H1 (cell line): ENCODE measurements at regions not wholly inside any gene's neighbourhood (a gene's known extent, or its start where the extent isn't known, plus 50 kb on each side); places are given as distances from the start of the nearest gene placed in this dataset.

Experiments
- PHF8 ChIP-seq: fragments of 200-600 bp; sonication (generic); conservative IDR thresholded peaks from 2 replicates; pipeline ENCODE4 v1.7.1; 2012; ENCODE audit warnings: low read depth, mild to moderate bottlenecking, inconsistent platforms, low read length, moderate library complexity
- RNF2 ChIP-seq: fragments of 200-900, 300-1000 bp; sonication (generic); IDR thresholded peaks from 2 replicates; pipeline ENCODE4 v1.7.1; 2016; ENCODE audit warnings: borderline replicate concordance, low read depth, mild to moderate bottlenecking, antibody characterized with exemption, low read length; ENCODE audit not compliant: poor library complexity, severe bottlenecking; ENCODE audit errors: missing control alignments
- SRF ChIP-seq: IDR thresholded peaks from 2 replicates; pipeline ENCODE4 v1.6.1; 2011; ENCODE audit warnings: mild to moderate bottlenecking, low read depth, low read length, moderate library complexity
- TF ChIP-seq, protein P1 (sequence below): IDR thresholded peaks from 2 replicates; pipeline ENCODE4 v1.6.1; 2012; ENCODE audit warnings: inconsistent platforms
- TF ChIP-seq, protein P2 (sequence below): IDR thresholded peaks from 2 replicates; pipeline ENCODE4 v1.6.1; 2011; ENCODE audit warnings: low read length, improper control_type of control experiment

DNA sequence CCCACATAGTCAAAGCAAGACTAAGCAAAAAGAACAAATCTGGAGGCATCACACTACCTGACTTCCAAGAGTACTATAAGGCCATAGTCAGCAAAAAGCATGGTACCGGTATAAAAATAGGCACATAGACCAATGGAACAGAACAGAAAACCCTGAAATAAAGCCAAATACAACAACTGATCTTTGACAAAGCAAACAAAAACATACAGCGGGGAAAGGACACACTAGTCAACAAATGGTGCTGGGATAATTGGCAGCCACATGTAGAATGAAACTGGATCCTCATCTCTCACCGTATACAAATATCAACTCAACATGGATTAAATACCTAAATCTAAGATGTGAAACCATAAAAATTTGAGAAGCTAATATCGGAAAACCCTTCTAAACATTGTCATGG is 819.3 kb upstream of the FRG1 start (continued):
- TF ChIP-seq RNF2, result no peak
- no peak for TF ChIP-seq PHF8
- TF ChIP-seq, protein P1, sequence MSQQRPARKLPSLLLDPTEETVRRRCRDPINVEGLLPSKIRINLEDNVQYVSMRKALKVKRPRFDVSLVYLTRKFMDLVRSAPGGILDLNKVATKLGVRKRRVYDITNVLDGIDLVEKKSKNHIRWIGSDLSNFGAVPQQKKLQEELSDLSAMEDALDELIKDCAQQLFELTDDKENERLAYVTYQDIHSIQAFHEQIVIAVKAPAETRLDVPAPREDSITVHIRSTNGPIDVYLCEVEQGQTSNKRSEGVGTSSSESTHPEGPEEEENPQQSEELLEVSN, result no peak
- TF ChIP-seq SRF, result no peak
- TF ChIP-seq, protein P2, sequence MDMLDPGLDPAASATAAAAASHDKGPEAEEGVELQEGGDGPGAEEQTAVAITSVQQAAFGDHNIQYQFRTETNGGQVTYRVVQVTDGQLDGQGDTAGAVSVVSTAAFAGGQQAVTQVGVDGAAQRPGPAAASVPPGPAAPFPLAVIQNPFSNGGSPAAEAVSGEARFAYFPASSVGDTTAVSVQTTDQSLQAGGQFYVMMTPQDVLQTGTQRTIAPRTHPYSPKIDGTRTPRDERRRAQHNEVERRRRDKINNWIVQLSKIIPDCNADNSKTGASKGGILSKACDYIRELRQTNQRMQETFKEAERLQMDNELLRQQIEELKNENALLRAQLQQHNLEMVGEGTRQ, result no peak
